ENCODE measurements at regions not wholly inside any gene's neighbourhood (a gene's known extent, or its start where the extent isn't known, plus 50 kb on each side); places are given as distances from the start of the nearest gene placed in this dataset.

- TF ChIP-seq CTCF (conservative IDR thresholded peaks at IDR 0.05 in 1 of 2, IDR thresholded peaks at IDR 0.05 in 1 of 2; ENCODE audit: low read depth in 1 of 2, low read length in 2 of 2): no peak
- no peak for TF ChIP-seq EZH2 (IDR thresholded peaks at IDR 0.05; ENCODE audit: low read length, missing control alignments)
Measured at GRCh38 chr4:126451237-126451873, 1136.6 kb downstream of the FAT4 start.

Data from fibroblast of lung (primary cell).